ENCODE measurements at regions not wholly inside any gene's neighbourhood (a gene's known extent, or its start where the extent isn't known, plus 50 kb on each side); places are given as distances from the start of the nearest gene placed in this dataset.

GRCh38 chr6:80433673-80434025 is 327.2 kb downstream of the BCKDHB start:
- TF ChIP-seq CTCF (IDR thresholded peaks at IDR 0.05) (no peak), POLR2A (IDR thresholded peaks at IDR 0.05; ENCODE audit: low read depth) (no peak)

All from esophagus muscularis mucosa (tissue), 3 donors.